RWPE2 (cell line): ENCODE measurements at regions not wholly inside any gene's neighbourhood (a gene's known extent, or its start where the extent isn't known, plus 50 kb on each side); places are given as distances from the start of the nearest gene placed in this dataset.

Experiments used
- ATAC-seq: fragments of 200-7000 bp; cut with Tn5 transposase; 3 replicates; pipeline ENCODE4 v1.9.1; 2021; ENCODE audit warnings: low read depth
- DNase-seq: peaks from one replicate; pipeline ENCODE4 v3.0.0-alpha.2; 2020; ENCODE audit warnings: low spot score
- H3K27ac ChIP-seq: fragments of 450-650 bp; 2 replicates; pipeline ENCODE4 v1.5.1; 2017; ENCODE audit warnings: mild to moderate bottlenecking; ENCODE audit not compliant: poor library complexity, severe bottlenecking
- H3K27me3 ChIP-seq: fragments of 250-450 bp; sonication (Bioruptor Pico); 2 replicates; pipeline ENCODE4 v1.5.1; 2021; ENCODE audit warnings: mild to moderate bottlenecking, moderate library complexity; ENCODE audit not compliant: insufficient read depth, poor library complexity, severe bottlenecking
- H3K36me3 ChIP-seq: fragments of 250-450 bp; sonication (Bioruptor Pico); 2 replicates; pipeline ENCODE4 v1.5.1; 2020; ENCODE audit warnings: low read depth, mild to moderate bottlenecking, moderate library complexity
- H3K4me1 ChIP-seq: fragments of 250-450 bp; sonication (Bioruptor Pico); 2 replicates; pipeline ENCODE4 v1.5.1; 2021; ENCODE audit warnings: mild to moderate bottlenecking, moderate library complexity; ENCODE audit not compliant: insufficient read depth, poor library complexity, severe bottlenecking
- H3K4me3 ChIP-seq: fragments of 250-450 bp; sonication (Bioruptor Pico); 2 replicates; pipeline ENCODE4 v1.5.1; 2021; ENCODE audit warnings: mild to moderate bottlenecking, moderate library complexity; ENCODE audit not compliant: severe bottlenecking
- H3K9me3 ChIP-seq: fragments of 250-450 bp; sonication (Bioruptor Pico); 2 replicates; pipeline ENCODE4 v1.5.1; 2021; ENCODE audit warnings: mild to moderate bottlenecking, moderate library complexity; ENCODE audit not compliant: severe bottlenecking
- TF ChIP-seq, protein P1 (sequence below): fragments of 450-650 bp; IDR thresholded peaks from one replicate; pipeline ENCODE4 v1.5.1; 2017; ENCODE audit warnings: mild to moderate bottlenecking, moderate library complexity; ENCODE audit not compliant: poor library complexity, severe bottlenecking

- no peaks in the 10 kb centered on the region for H3K4me1 ChIP-seq
- no peaks in the 10 kb centered on the region for H3K9me3 ChIP-seq
- peaks cover 22% of the 10 kb centered on the region for H3K27me3 ChIP-seq
- no peaks in the 10 kb centered on the region for H3K36me3 ChIP-seq
- ATAC-seq (no peak), DNase-seq (no peak)
- no peak overlapping the region for H3K27ac ChIP-seq
- TF ChIP-seq, protein P1, sequence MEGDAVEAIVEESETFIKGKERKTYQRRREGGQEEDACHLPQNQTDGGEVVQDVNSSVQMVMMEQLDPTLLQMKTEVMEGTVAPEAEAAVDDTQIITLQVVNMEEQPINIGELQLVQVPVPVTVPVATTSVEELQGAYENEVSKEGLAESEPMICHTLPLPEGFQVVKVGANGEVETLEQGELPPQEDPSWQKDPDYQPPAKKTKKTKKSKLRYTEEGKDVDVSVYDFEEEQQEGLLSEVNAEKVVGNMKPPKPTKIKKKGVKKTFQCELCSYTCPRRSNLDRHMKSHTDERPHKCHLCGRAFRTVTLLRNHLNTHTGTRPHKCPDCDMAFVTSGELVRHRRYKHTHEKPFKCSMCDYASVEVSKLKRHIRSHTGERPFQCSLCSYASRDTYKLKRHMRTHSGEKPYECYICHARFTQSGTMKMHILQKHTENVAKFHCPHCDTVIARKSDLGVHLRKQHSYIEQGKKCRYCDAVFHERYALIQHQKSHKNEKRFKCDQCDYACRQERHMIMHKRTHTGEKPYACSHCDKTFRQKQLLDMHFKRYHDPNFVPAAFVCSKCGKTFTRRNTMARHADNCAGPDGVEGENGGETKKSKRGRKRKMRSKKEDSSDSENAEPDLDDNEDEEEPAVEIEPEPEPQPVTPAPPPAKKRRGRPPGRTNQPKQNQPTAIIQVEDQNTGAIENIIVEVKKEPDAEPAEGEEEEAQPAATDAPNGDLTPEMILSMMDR, result no peak
- H3K4me3 ChIP-seq, result no peak overlapping the region
Observed at GRCh38 chr11:127195501-127196120, 195.0 kb upstream of the KIRREL3 start.

DNA sequence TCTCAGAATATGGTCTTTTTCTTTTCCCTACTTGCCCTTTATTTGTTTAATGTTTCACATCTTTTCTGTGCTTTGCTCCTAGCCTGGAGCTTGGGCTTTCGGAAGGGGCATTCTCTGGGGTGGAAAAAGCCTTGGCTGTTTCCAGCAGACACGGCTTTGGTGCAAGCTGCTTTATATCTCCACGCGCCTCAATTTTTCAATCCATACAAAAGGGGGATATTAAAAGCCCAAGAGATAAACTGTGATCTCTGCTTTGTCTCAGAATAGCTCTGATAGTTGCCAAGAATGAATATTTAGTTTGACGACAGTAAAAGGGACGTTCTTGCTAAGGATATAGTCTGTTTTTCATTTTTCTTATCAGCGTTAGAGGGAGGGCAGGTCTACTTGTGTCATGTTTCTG is 194.0 kb upstream of the KIRREL3 start:
- Histone ChIP-seq H3K36me3 (no peaks in the 10 kb centered on the region), H3K27ac (no peak overlapping the region), H3K27me3 (peaks cover 16% of the 10 kb centered on the region), H3K9me3 (no peaks in the 10 kb centered on the region), H3K4me1 (no peaks in the 10 kb centered on the region), H3K4me3 (no peak overlapping the region)
- TF ChIP-seq, protein P1, result no peak
- ATAC-seq, result no peak
- DNase-seq, result no peak

GRCh38 chr11:127193950-127194349 is 193.4 kb upstream of the KIRREL3 start:
- Histone ChIP-seq H3K27me3 (peaks cover 16% of the 10 kb centered on the region), H3K27ac (no peak overlapping the region), H3K4me1 (no peaks in the 10 kb centered on the region), H3K4me3 (no peak overlapping the region), H3K36me3 (no peaks in the 10 kb centered on the region), H3K9me3 (no peaks in the 10 kb centered on the region)
- DNase-seq, result no peak
- TF ChIP-seq, protein P1, result no peak
- ATAC-seq, result no peak

DNA sequence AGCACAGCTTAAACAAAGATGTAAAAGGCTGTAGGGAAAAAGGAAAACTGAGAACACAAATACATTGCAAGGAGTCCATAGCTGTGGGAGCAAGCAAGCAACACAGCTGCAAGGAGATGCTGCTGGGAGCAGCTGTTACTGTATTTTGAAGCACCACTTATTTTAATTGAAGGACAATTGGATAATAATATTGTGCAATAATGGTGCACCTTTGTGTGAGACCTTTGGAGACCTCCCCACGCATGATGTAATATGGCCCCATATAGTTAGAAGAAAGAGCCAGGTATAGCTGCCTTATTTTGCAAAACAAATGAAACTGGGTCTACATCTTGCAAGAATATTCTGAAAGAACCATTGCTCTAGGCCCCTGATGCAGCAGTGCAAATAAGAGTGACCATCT is 191.1 kb upstream of the KIRREL3 start:
- H3K27me3 ChIP-seq, result peaks cover 19% of the 10 kb centered on the region
- ATAC-seq (no peak), DNase-seq (no peak)
- H3K4me1 ChIP-seq, result no peaks in the 10 kb centered on the region
- no peaks in the 10 kb centered on the region for H3K9me3 ChIP-seq
- H3K4me3 ChIP-seq, result no peak overlapping the region
- TF ChIP-seq, protein P1, result no peak
- no peaks in the 10 kb centered on the region for H3K36me3 ChIP-seq
- no peak overlapping the region for H3K27ac ChIP-seq

- Histone ChIP-seq H3K9me3 (no peaks in the 10 kb centered on the region), H3K4me1 (no peaks in the 10 kb centered on the region), H3K36me3 (no peaks in the 10 kb centered on the region), H3K27ac (no peak overlapping the region), H3K27me3 (peaks cover 21% of the 10 kb centered on the region), H3K4me3 (no peak overlapping the region)
- TF ChIP-seq, protein P1, result no peak
- DNase-seq (no peak), ATAC-seq (no peak)
Observed at GRCh38 chr11:127191261-127191660, 190.7 kb upstream of the KIRREL3 start.
